IMR-90 (cell line): ENCODE measurements at regions not wholly inside any gene's neighbourhood (a gene's known extent, or its start where the extent isn't known, plus 50 kb on each side); places are given as distances from the start of the nearest gene placed in this dataset.
A peak's percentile ranks its signal among the peaks of the same experiment; 100 is the strongest.

ENCODE experiments used
- ATAC-seq: fragments of 200-7000 bp; cut with Tn5 transposase; 2 replicates; pipeline ENCODE4 v1.9.1; 2020; ENCODE audit warnings: low read depth, mild to moderate bottlenecking, moderate library complexity
- BruUV-seq: library from RNA; stranded (reverse); fragments of 400-500 nt; replicated peaks from 2 replicates; lab custom pipeline; 2021; lab: Mats Ljungman, UMichigan
- CTCF ChIA-PET: fragments of 300-600 bp; formaldehyde crosslinking; extraction: SDS; loops from one replicate; lab custom pipeline; 2021; ENCODE audit warnings: antibody characterized with exemption; lab: Yijun Ruan, JAX
- POLR2A ChIA-PET: fragments of 300-600 bp; sonication (Branson Sonifier 250); formaldehyde crosslinking; loops from one replicate; lab custom pipeline; 2022; ENCODE audit warnings: antibody characterized with exemption; ENCODE audit not compliant: unreplicated experiment; lab: Charles Lee
- DNase-seq: peaks from one replicate; pipeline ENCODE4 v3.0.0; 2013
- H2AFZ ChIP-seq: replicated peaks from 2 replicates; pipeline ENCODE3; 2013; ENCODE audit warnings: low read length, mild to moderate bottlenecking; ENCODE audit not compliant: poor library complexity
- H2AK5ac ChIP-seq: 2 replicates; pipeline ENCODE4 v1.6.1; 2013; ENCODE audit warnings: low read depth, low read length, inconsistent platforms
- H2AK9ac ChIP-seq: replicated peaks from 2 replicates; pipeline ENCODE3; 2013; ENCODE audit warnings: mild to moderate bottlenecking, low read depth, low read length, moderate library complexity; ENCODE audit not compliant: poor library complexity
- H2BK120ac ChIP-seq: 2 replicates; pipeline ENCODE4 v1.6.1; 2013; ENCODE audit warnings: low read depth, low read length, inconsistent platforms
- H2BK15ac ChIP-seq: 3 replicates; pipeline ENCODE4 v1.6.1; 2013; ENCODE audit warnings: low read depth, low read length, inconsistent platforms
- H2BK20ac ChIP-seq: 2 replicates; pipeline ENCODE4 v1.6.1; 2013; ENCODE audit warnings: low read depth, mild to moderate bottlenecking, inconsistent platforms, low read length, moderate library complexity
- H2BK5ac ChIP-seq: 2 replicates; pipeline ENCODE4 v1.6.1; 2013; ENCODE audit warnings: mild to moderate bottlenecking, low read depth, low read length, inconsistent platforms; ENCODE audit not compliant: poor library complexity, severe bottlenecking
- H3K14ac ChIP-seq: replicated peaks from 2 replicates; pipeline ENCODE4 v1.6.1; 2013; ENCODE audit warnings: low read depth, low read length, inconsistent platforms
- H3K18ac ChIP-seq: 2 replicates; pipeline ENCODE4 v1.6.1; 2013; ENCODE audit warnings: low read depth, low read length, control low read depth
- H3K23ac ChIP-seq: 2 replicates; pipeline ENCODE4 v1.6.1; 2013; ENCODE audit warnings: low read depth, low read length, inconsistent platforms
- H3K27ac ChIP-seq: 2 replicates; pipeline ENCODE4 v1.5.1; 2013; ENCODE audit warnings: mild to moderate bottlenecking, control low read depth, low read length; ENCODE audit not compliant: insufficient read depth
- H3K27me3 ChIP-seq: 2 replicates; pipeline ENCODE4 v1.6.1; 2013; ENCODE audit warnings: low read length; ENCODE audit not compliant: control insufficient read depth, insufficient read depth
- H3K36me3 ChIP-seq: 2 replicates; pipeline ENCODE4 v1.6.1; 2013; ENCODE audit warnings: low read length, mixed read lengths; ENCODE audit not compliant: control insufficient read depth, insufficient read depth
- H3K4ac ChIP-seq: 2 replicates; pipeline ENCODE4 v1.6.1; 2013; ENCODE audit warnings: low read depth, low read length, inconsistent platforms
- H3K4me1 ChIP-seq: 2 replicates; pipeline ENCODE4 v1.6.1; 2013; ENCODE audit warnings: low read length, mixed read lengths; ENCODE audit not compliant: control insufficient read depth, insufficient read depth
- H3K4me2 ChIP-seq: 2 replicates; pipeline ENCODE4 v1.6.1; 2013; ENCODE audit warnings: low read depth, mild to moderate bottlenecking, control low read depth, low read length, moderate library complexity
- H3K4me3 ChIP-seq: 2 replicates; pipeline ENCODE4 v1.5.1; 2013; ENCODE audit warnings: low read depth, mild to moderate bottlenecking, control low read depth, low read length, moderate library complexity; ENCODE audit not compliant: insufficient read depth
- H3K56ac ChIP-seq: 2 replicates; pipeline ENCODE4 v1.6.1; 2013; ENCODE audit warnings: low read length, inconsistent platforms; ENCODE audit not compliant: insufficient read depth; ENCODE audit errors: extremely low read depth
- H3K79me1 ChIP-seq, 2 experiments: 2 replicates each; pipeline ENCODE4 v1.6.1; 2013; ENCODE audit warnings: low read length in 2 of 2, inconsistent platforms in 1 of 2, low read depth in 1 of 2
- H3K9ac ChIP-seq: 2 replicates; pipeline ENCODE4 v1.6.1; 2013; ENCODE audit warnings: low read depth, low read length, control low read depth
- H3K9me1 ChIP-seq: 2 replicates; pipeline ENCODE4 v1.6.1; 2013; ENCODE audit warnings: low read length, inconsistent platforms; ENCODE audit not compliant: insufficient read depth
- H3K9me3 ChIP-seq: 2 replicates; pipeline ENCODE4 v1.6.1; 2013; ENCODE audit warnings: low read length; ENCODE audit not compliant: control insufficient read depth, insufficient read depth
- H4K20me1 ChIP-seq: 2 replicates; pipeline ENCODE4 v1.6.1; 2013; ENCODE audit warnings: low read length, inconsistent platforms; ENCODE audit not compliant: insufficient read depth
- H4K5ac ChIP-seq: 2 replicates; pipeline ENCODE4 v1.6.1; 2013; ENCODE audit warnings: mild to moderate bottlenecking, low read depth, low read length, control low read depth
- H4K8ac ChIP-seq, 2 experiments: 2 replicates each; pipeline ENCODE4 v1.6.1; 2013; ENCODE audit warnings: low read depth in 2 of 2, low read length in 2 of 2, control low read depth in 1 of 2, inconsistent platforms in 1 of 2
- H4K91ac ChIP-seq: 2 replicates; pipeline ENCODE4 v1.6.1; 2013; ENCODE audit warnings: low read depth, low read length, inconsistent platforms; ENCODE audit not compliant: insufficient read depth
- CEBPB ChIP-seq: IDR thresholded peaks from 2 replicates; pipeline ENCODE4 v1.6.1; 2012; ENCODE audit warnings: low read depth, low read length, improper control_type of control experiment
- CHD1 ChIP-seq: IDR thresholded peaks from 2 replicates; pipeline ENCODE4 v1.6.1; 2012; ENCODE audit warnings: low read depth, low read length, improper control_type of control experiment
- ELK1 ChIP-seq: fragments of 150-350 bp; IDR thresholded peaks from 2 replicates; pipeline ENCODE4 v1.6.1; 2016; ENCODE audit warnings: low read depth, mild to moderate bottlenecking, low read length, moderate library complexity, borderline replicate concordance
- FOS ChIP-seq: fragments of 150-350 bp; IDR thresholded peaks from 2 replicates; pipeline ENCODE4 v1.6.1; 2016; ENCODE audit warnings: low read depth, low read length
- MAFK ChIP-seq: IDR thresholded peaks from 2 replicates; pipeline ENCODE4 v1.6.1; 2012; ENCODE audit warnings: low read depth, low read length, improper control_type of control experiment
- MXI1 ChIP-seq: IDR thresholded peaks from 2 replicates; pipeline ENCODE4 v1.6.1; 2012; ENCODE audit warnings: low read depth, mild to moderate bottlenecking, low read length, moderate library complexity, borderline replicate concordance
- NFE2L2 ChIP-seq: fragments of 150-350 bp; IDR thresholded peaks from 2 replicates; pipeline ENCODE4 v1.6.1; 2016; ENCODE audit warnings: low read depth, mild to moderate bottlenecking, low read length
- POLR2A ChIP-seq: IDR thresholded peaks from 2 replicates; pipeline ENCODE4 v1.6.1; 2012; ENCODE audit warnings: mild to moderate bottlenecking, low read depth, low read length
- RAD21 ChIP-seq: IDR thresholded peaks from 2 replicates; pipeline ENCODE4 v1.6.1; 2012; ENCODE audit warnings: low read length, improper control_type of control experiment
- RCOR1 ChIP-seq: IDR thresholded peaks from 2 replicates; pipeline ENCODE4 v1.6.1; 2012; ENCODE audit warnings: mild to moderate bottlenecking, low read length, improper control_type of control experiment; ENCODE audit not compliant: insufficient replicate concordance
- RFX5 ChIP-seq: IDR thresholded peaks from 2 replicates; pipeline ENCODE4 v1.8.0; 2012; ENCODE audit warnings: low read depth, mild to moderate bottlenecking, low read length, moderate library complexity
- SMC3 ChIP-seq: fragments of 150-350 bp; IDR thresholded peaks from 2 replicates; pipeline ENCODE4 v1.6.1; 2016; ENCODE audit warnings: low read depth, mild to moderate bottlenecking, antibody characterized with exemption, low read length, moderate library complexity
- USF2 ChIP-seq: fragments of 150-350 bp; IDR thresholded peaks from 2 replicates; pipeline ENCODE4 v1.6.1; 2017; ENCODE audit warnings: mild to moderate bottlenecking, antibody characterized with exemption, low read length, low read depth
- WGBS, 2 experiments: methylation state at CpG; one replicate each; pipeline versions ENCODE4 v1.1.5 to v1.1.7; 2013; ENCODE audit warnings: missing lambda C conversion rate in 2 of 2; ENCODE audit not compliant: insufficient read length in 1 of 2; ENCODE audit errors: extremely low coverage in 2 of 2; 5-methylcytosine and 5-hydroxymethylcytosine counted together
- dilution Hi-C: fragments of 300-500 bp; cut with HindIII; formaldehyde crosslinking; loops from one replicate; pipeline ENCODE4 v1.14.3; 2018; ENCODE audit warnings: low sequenced_read_pairs; ENCODE audit not compliant: unreplicated experiment
- in situ Hi-C: fragments of 300-500 bp; cut with MboI; formaldehyde crosslinking; loops from 3 replicates; pipeline ENCODE4 v1.14.3; 2019; ENCODE audit warnings: low sequenced_read_pairs, inconsistent platforms, mixed read lengths
- intact Hi-C: fragments of 100-400 bp; cut with micrococcal nuclease; formaldehyde crosslinking; loops from 2 replicates; pipeline ENCODE4 v1.10.0; 2022

- TF ChIP-seq SMC3, result peak; percentile 90
- no peak for TF ChIP-seq POLR2A
Measured at GRCh38 chr2:177332026-177332991, 60.3 kb upstream of the AGPS start (continued).

GRCh38 chr2:177332992-177333388 lies 59.6 kb upstream of the AGPS start:
- dilution Hi-C loops (no loop called here), in situ Hi-C loops (loop anchor here (5.0 to 10.0 kb wide), 4 partner anchors 71 to 392 kb away; partner anchors contain the start of gene NFE2L2), intact Hi-C loops (loop anchor here (1.0 to 5.0 kb wide), 4 partner anchors 70 to 169 kb away; no protein-coding TSS in a partner anchor)
- Histone ChIP-seq H2AFZ (peak overlapping the region; percentile 85), H3K4me1 (peaks cover 18% of the 10 kb centered on the region), H3K36me3 (no peaks in the 10 kb centered on the region), H4K91ac (peak overlapping the region; percentile 94), H3K4ac (peak overlapping the region; percentile 89), H3K79me1 (peaks cover 3 to 8% of the 10 kb centered on the region in 2 experiments; a peak in 2 of 4 replicates), H3K23ac (peak overlapping the region; percentile 25; the same call in 1 of the 2 replicates), H3K27ac (peak overlapping the region; percentile 98), H3K9me3 (no peaks in the 10 kb centered on the region), H3K9me1 (no peaks in the 10 kb centered on the region; the same call in 1 of the 2 replicates), H3K27me3 (no peaks in the 10 kb centered on the region), H4K5ac (peak overlapping the region; percentile 99), H3K14ac (peak overlapping the region; percentile 47; the same call in 1 of the 2 replicates), H3K9ac (peak overlapping the region; percentile 82), H2BK120ac (peak overlapping the region; percentile 85), H2AK9ac (peak overlapping the region; percentile 76), H2BK15ac (peak overlapping the region; percentile 69; the same call in 2 of the 3 replicates), H2BK20ac (peak overlapping the region; percentile 82), H3K18ac (peak overlapping the region; percentile 97), H3K4me3 (no peak overlapping the region), H4K8ac (peak overlapping the region; percentile 81 to 83), H2BK5ac (peak overlapping the region; percentile 87), H3K4me2 (peak overlapping the region; percentile 84), H3K56ac (peak overlapping the region; percentile 80), H4K20me1 (no peaks in the 10 kb centered on the region), H2AK5ac (peak overlapping the region; percentile 38)
- WGBS, 2 experiments, result no CpG with 5 or more reads among the region's 5 CpGs
- POLR2A ChIA-PET, result interaction anchor here (1.1 to 1.7 kb wide), 2 partner anchors 68 to 167 kb away, joined by 3 to 6 read pairs; partner anchors contain the start of gene NFE2L2
- no TSS peak for BruUV-seq
- DNase-seq (no peak), ATAC-seq (0 out of 2 replicates have a peak, but pooled peaks have one; percentile 7)
- CTCF ChIA-PET, result interaction anchor here (0.7 to 2.0 kb wide), 6 partner anchors 28 to 392 kb away, joined by 3 to 22 read pairs (median 4); no protein-coding TSS in a partner anchor
- TF ChIP-seq SMC3 (no peak), MAFK (no peak), NFE2L2 (no peak), CEBPB (no peak), CHD1 (no peak), POLR2A (no peak), ELK1 (no peak), RAD21 (no peak), RCOR1 (no peak), FOS (no peak), RFX5 (no peak), USF2 (no peak), MXI1 (no peak)
